ENCODE measurements at regions not wholly inside any gene's neighbourhood (a gene's known extent, or its start where the extent isn't known, plus 50 kb on each side); places are given as distances from the start of the nearest gene placed in this dataset.

GRCh38 chr12:78599366-78599765 lies 265.2 kb upstream of the SYT1 start:
- H3K9me3 ChIP-seq, result peaks cover 0 to 19% of the 10 kb centered on the region in 2 donors
- no peaks in the 10 kb centered on the region for H3K4me1 ChIP-seq
- no peak for TF ChIP-seq CTCF (IDR thresholded peaks at IDR 0.05)
- ATAC-seq, result no peak
- H3K27me3 ChIP-seq, result no peaks in the 10 kb centered on the region
- no peak overlapping the region for H3K4me3 ChIP-seq
- DNase-seq, result no peak
- intact Hi-C loops (cut with DNase I), result no loop called here
- H3K36me3 ChIP-seq, result no peaks in the 10 kb centered on the region
- H3K27ac ChIP-seq, result no peak overlapping the region

GRCh38 chr12:78600541-78600940 lies 264.0 kb upstream of the SYT1 start:
- peaks cover 0 to 23% of the 10 kb centered on the region in 2 donors for H3K9me3 ChIP-seq
- no peaks in the 10 kb centered on the region for H3K36me3 ChIP-seq
- ATAC-seq (no peak), DNase-seq (no peak)
- no peak for TF ChIP-seq CTCF (IDR thresholded peaks at IDR 0.05)
- H3K27me3 ChIP-seq, result no peaks in the 10 kb centered on the region
- H3K27ac ChIP-seq, result no peak overlapping the region
- intact Hi-C loops (cut with DNase I), result no loop called here
- no peak overlapping the region for H3K4me3 ChIP-seq
- H3K4me1 ChIP-seq, result no peaks in the 10 kb centered on the region

GRCh38 chr12:78611504-78611903 lies 253.1 kb upstream of the SYT1 start:
- peaks cover 0 to 9% of the 10 kb centered on the region in 2 donors for H3K9me3 ChIP-seq
- no peaks in the 10 kb centered on the region for H3K27me3 ChIP-seq
- no peak for DNase-seq

GRCh38 chr12:78612190-78612589 lies 252.4 kb upstream of the SYT1 start:
- DNase-seq (no peak), ATAC-seq (no peak)
- Histone ChIP-seq H3K27me3 (no peaks in the 10 kb centered on the region), H3K27ac (no peak overlapping the region), H3K4me1 (no peaks in the 10 kb centered on the region), H3K9me3 (peaks cover 0 to 9% of the 10 kb centered on the region in 2 donors), H3K36me3 (no peaks in the 10 kb centered on the region), H3K4me3 (no peak overlapping the region)
- intact Hi-C loops (cut with DNase I), result no loop called here
- no peak for TF ChIP-seq CTCF (IDR thresholded peaks at IDR 0.05)

More at GRCh38 chr12:78611504-78611903, 253.1 kb upstream of the SYT1 start:
- no peak for ATAC-seq
- Histone ChIP-seq H3K4me3 (no peak overlapping the region), H3K4me1 (no peaks in the 10 kb centered on the region), H3K27ac (no peak overlapping the region), H3K36me3 (no peaks in the 10 kb centered on the region)
- no peak for TF ChIP-seq CTCF (IDR thresholded peaks at IDR 0.05)
- intact Hi-C loops (cut with DNase I), result no loop called here

- Histone ChIP-seq H3K27me3 (no peaks in the 10 kb centered on the region), H3K36me3 (no peaks in the 10 kb centered on the region), H3K4me3 (no peak overlapping the region), H3K4me1 (no peaks in the 10 kb centered on the region), H3K27ac (no peak overlapping the region), H3K9me3 (peaks cover 0 to 3% of the 10 kb centered on the region in 2 donors)
- intact Hi-C loops (cut with DNase I), result no loop called here
- DNase-seq (no peak), ATAC-seq (no peak)
- no peak for TF ChIP-seq CTCF (IDR thresholded peaks at IDR 0.05)
These were observed 246.9 kb upstream of the SYT1 start for GRCh38 chr12:78617683-78618082.

All from left lung (tissue), 4 donors.